T-helper 2 cell treated with Interferon-gamma antibody and Interleukin-4, amounts not matched to agents 5 μg/mL and 100 μg/mL, for 36 hours (primary cell): ENCODE measurements at regions not wholly inside any gene's neighbourhood (a gene's known extent, or its start where the extent isn't known, plus 50 kb on each side); places are given as distances from the start of the nearest gene placed in this dataset.

Source experiments
- DNase-seq: peaks from one replicate; pipeline ENCODE4 v3.0.0; 2021; ENCODE audit warnings: low spot score
- H3K27ac Mint-ChIP-seq: one replicate; pipeline ENCODE4 v1.8.0; 2021; ENCODE audit warnings: mild to moderate bottlenecking, mixed read lengths
- H3K27me3 Mint-ChIP-seq: one replicate; pipeline ENCODE4 v1.8.0; 2021; ENCODE audit warnings: low read depth, mixed read lengths
- H3K36me3 Mint-ChIP-seq: one replicate; pipeline ENCODE4 v1.8.0; 2021; ENCODE audit warnings: low read depth, mixed read lengths
- H3K4me1 Mint-ChIP-seq: one replicate; pipeline ENCODE4 v1.8.0; 2021; ENCODE audit warnings: low read depth, mixed read lengths
- H3K4me3 Mint-ChIP-seq: one replicate; pipeline ENCODE4 v1.8.0; 2022; ENCODE audit warnings: mild to moderate bottlenecking, moderate library complexity, mixed read lengths
- H3K9me3 Mint-ChIP-seq: one replicate; pipeline ENCODE4 v1.8.0; 2021; ENCODE audit warnings: mixed read lengths

DNA sequence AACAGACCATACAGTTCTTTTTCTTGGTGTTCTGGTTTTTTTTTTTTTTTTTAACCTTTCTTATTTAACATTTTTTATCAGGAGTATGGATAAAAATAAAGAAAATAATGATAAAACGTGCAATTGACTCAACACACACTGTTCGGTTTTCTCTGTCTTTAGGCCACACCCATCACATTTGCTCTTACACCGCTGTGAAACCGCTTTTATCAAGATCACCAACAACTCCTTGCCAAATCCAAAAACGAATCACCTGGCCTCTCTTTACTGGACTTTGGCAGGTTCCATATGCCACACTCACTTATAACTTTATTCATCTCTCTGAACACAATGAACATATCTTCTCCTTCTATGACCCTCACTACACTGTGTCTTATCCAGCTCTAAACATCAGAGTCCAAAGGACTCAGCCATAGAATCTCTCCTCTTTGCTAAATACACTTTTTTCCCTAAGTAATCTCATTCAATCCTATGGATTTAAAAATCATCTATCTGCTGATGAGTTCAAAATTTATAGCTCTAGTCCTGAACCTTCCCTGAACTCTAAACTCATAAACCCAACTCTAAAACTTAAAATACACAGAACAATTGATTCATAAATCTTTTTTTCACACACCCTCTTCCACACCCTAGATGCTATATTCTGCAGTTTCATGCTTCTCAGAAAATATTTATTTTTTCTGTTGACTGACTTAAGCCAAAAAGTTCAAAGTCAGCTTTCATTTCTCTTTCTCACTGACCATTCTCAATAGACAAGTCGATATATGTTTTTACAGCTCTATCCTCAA is 800.6 kb upstream of the SOX9 start:
- H3K9me3 Mint-ChIP-seq, result peaks cover 35% of the 10 kb centered on the region
- H3K27me3 Mint-ChIP-seq, result no peaks in the 10 kb centered on the region
- no peaks in the 10 kb centered on the region for H3K4me1 Mint-ChIP-seq
- H3K36me3 Mint-ChIP-seq, result no peaks in the 10 kb centered on the region
- H3K4me3 Mint-ChIP-seq, result no peak overlapping the region
- no peak overlapping the region for H3K27ac Mint-ChIP-seq
- DNase-seq, result no peak

DNA sequence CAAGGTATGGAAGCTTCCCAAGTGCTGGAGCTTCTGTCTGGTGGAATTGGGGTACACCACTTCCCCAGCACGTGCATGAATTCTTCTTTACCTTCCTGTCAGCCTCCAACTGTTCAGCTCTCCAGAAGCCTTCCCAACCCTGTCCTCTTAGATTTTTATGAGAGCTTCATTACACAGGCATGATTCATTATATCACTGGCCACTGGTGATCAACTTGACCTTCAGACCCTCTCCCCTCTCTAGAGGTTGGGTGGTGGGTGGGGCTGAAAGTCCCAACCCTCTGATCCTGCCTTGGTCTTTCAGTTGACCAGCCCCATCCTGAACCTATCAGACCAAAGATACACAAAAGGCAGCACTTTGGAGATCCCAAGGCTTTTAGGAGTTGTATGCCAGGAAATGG is 795.7 kb upstream of the SOX9 start:
- DNase-seq, result no peak
- peaks cover 27% of the 10 kb centered on the region for H3K9me3 Mint-ChIP-seq
- H3K36me3 Mint-ChIP-seq, result no peaks in the 10 kb centered on the region
- H3K27ac Mint-ChIP-seq, result no peak overlapping the region
- no peak overlapping the region for H3K4me3 Mint-ChIP-seq
- no peaks in the 10 kb centered on the region for H3K27me3 Mint-ChIP-seq
- no peaks in the 10 kb centered on the region for H3K4me1 Mint-ChIP-seq

DNA sequence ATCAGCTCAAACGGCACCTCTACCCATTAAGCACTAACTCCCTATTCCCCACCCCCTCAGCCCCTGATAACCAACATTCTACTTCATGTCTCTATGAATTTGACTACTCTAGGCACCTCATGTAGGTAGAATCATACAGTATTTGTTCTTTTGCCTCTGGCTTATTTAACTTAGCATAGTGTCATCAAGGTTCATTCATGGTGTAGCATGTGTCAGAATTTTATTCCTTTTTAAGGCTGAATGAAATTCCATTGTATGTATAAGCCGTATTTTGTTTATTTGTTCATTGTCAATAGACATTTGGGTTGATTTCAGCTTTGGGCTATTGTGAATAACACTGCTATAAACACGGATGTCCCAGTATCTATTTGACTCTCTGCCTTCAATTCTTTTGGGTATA is 794.9 kb upstream of the SOX9 start:
- no peak for DNase-seq
- H3K27me3 Mint-ChIP-seq, result no peaks in the 10 kb centered on the region
- H3K9me3 Mint-ChIP-seq, result peaks cover 20% of the 10 kb centered on the region
- H3K4me1 Mint-ChIP-seq, result no peaks in the 10 kb centered on the region
- no peak overlapping the region for H3K27ac Mint-ChIP-seq
- no peaks in the 10 kb centered on the region for H3K36me3 Mint-ChIP-seq
- H3K4me3 Mint-ChIP-seq, result no peak overlapping the region

DNA sequence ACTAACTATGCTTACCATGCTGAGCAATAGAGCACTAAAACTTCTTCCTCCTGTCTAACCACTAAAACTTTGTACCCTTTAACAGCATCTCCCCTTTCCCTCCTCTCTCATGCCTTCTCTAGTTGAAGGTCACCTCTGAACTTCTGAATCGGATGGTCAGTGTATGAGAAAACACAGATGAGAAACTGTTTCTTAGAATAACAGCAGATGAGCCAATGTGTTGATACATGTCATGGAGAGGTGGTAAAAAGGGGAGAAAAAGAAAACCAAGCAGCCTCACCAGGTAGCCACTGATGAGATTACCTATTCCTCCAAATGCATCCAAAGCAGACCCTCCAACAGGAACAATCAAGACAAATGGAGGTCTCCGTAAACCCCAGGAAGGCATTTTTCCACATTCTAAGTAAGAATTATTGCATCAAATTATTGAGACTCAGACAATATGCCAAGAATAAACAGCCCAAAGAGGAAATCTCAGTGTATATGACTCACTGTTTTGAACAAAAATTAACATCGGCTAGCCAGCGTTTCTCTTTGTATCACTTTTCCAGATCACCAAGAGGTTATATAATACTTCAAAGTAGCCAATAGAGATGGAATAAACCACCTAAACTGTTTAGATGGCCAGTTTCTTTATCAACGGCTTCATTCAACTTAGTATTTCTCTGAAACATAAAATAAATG is 793.3 kb upstream of the SOX9 start:
- H3K4me3 Mint-ChIP-seq, result no peak overlapping the region
- H3K27ac Mint-ChIP-seq, result no peak overlapping the region
- DNase-seq, result no peak
- no peaks in the 10 kb centered on the region for H3K27me3 Mint-ChIP-seq
- peaks cover 20% of the 10 kb centered on the region for H3K9me3 Mint-ChIP-seq
- no peaks in the 10 kb centered on the region for H3K36me3 Mint-ChIP-seq
- no peaks in the 10 kb centered on the region for H3K4me1 Mint-ChIP-seq

DNA sequence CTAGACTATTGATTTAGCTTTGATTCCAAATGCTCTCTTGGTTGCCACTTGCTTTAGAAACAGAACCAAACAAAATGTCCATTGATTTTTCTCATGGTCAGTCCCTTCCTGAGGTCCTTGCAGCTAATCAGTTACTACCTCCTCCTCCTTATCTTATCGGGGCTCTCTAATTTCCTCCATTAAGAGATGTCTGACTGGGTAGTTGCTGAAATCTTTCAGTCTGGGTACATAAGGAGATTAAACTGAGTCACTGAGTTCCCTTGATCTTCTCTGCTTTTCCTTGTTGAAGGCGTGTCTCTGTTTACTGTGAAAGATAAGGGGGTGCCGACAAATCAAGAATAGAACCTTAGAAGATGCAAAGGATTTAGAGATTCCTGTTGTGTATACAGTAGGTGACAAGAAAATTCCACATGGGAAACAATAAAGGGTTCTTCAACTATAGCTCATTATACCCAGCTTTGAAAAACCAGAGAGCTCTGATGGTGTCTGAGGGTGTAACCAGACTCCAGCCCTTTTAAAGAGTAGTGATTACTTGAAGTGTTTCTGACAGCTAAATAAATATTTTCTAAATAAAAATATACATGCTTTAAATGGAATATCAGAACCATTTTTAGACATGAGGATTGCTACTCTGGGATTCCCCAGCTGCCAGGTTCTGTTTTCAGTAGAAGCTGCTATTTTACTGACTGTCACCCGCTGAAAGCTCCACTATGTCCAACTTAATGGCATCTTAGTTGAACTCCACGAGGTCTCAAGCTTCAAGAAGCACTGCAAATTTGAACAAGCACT is 791.3 kb upstream of the SOX9 start:
- no peak overlapping the region for H3K4me3 Mint-ChIP-seq
- H3K27me3 Mint-ChIP-seq, result no peaks in the 10 kb centered on the region
- H3K9me3 Mint-ChIP-seq, result peaks cover 20% of the 10 kb centered on the region
- no peaks in the 10 kb centered on the region for H3K36me3 Mint-ChIP-seq
- H3K27ac Mint-ChIP-seq, result no peak overlapping the region
- no peak for DNase-seq
- no peaks in the 10 kb centered on the region for H3K4me1 Mint-ChIP-seq

DNA sequence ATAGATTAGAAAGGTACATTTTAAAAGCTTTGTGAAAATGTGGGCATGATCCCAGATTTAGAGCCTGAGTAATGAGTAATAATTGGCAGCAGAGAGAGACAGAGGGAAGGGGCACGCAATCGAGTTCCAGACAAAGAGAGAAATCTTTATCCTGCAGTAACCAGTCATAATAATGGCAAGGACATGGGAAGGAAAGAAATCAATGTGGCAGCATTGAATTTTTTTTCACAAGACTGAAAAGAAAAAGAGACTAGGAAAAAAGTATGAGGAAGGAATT is 790.8 kb upstream of the SOX9 start:
- no peak for DNase-seq
- Mint-ChIP-seq H3K27ac (no peak overlapping the region), H3K36me3 (no peaks in the 10 kb centered on the region), H3K9me3 (peaks cover 18% of the 10 kb centered on the region), H3K27me3 (no peaks in the 10 kb centered on the region), H3K4me3 (no peak overlapping the region), H3K4me1 (no peaks in the 10 kb centered on the region)

DNA sequence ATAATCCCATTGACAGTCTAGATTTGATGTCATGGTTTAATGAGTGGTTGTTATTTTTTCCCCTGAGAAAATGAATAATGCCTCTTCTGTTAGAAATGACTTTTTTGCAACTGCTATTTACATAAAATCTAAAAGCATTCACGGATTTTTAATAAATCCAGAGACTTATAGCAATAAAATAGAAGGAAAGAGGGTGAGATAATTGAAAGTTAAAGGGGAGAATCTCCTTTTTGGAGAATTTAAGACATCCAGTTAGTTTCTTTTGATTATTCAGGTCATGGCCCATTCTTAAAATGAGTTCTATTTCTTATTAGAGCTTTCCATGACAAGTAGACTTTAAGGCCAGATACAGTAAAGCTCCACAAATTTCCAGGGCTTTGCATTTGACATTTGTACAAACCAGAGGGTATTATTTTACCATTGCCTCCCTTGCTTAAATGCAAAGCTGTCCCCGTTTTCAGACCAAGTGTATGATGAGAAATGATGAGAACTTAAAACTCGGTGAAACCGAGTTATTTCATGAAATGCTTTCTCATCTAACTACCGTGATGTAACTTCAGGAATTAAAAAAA is 789.0 kb upstream of the SOX9 start:
- no peak overlapping the region for H3K4me3 Mint-ChIP-seq
- no peaks in the 10 kb centered on the region for H3K4me1 Mint-ChIP-seq
- H3K27me3 Mint-ChIP-seq, result no peaks in the 10 kb centered on the region
- no peak overlapping the region for H3K27ac Mint-ChIP-seq
- peaks cover 16% of the 10 kb centered on the region for H3K9me3 Mint-ChIP-seq
- DNase-seq, result no peak
- no peaks in the 10 kb centered on the region for H3K36me3 Mint-ChIP-seq

DNA sequence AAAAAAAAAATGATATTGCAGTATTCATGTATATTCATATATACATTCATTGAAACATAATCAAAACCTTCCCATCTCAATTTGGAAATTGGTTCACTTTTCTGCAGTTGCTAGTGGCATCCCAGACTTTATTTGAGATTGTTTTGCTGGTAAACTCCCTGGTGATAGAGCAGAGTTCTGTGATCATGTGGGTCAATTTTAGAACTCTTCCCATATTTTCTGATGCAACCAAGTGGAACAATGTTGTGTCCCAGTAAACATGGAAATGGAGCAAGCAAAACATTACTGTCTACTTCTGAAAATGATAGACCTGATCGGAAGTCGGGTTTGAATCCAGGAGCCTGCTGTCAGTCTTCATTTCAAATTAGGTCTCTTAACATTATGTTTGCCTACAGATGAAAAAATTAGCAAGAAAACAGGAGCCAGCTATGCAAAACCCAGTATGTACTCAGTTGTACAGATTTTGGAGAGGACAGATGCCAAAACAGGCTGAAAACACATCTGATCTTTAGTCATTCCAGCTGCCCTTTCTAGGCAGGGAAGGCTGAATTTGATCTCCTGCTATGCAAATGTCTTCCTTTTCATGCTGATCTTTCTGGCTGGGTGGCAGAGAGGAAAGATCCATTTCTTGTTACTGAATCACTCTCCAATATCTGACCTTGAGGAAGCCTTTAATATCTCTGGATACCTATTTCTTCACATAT is 786.6 kb upstream of the SOX9 start:
- H3K4me3 Mint-ChIP-seq, result no peak overlapping the region
- DNase-seq, result no peak
- H3K36me3 Mint-ChIP-seq, result no peaks in the 10 kb centered on the region
- peaks cover 20% of the 10 kb centered on the region for H3K9me3 Mint-ChIP-seq
- H3K27me3 Mint-ChIP-seq, result no peaks in the 10 kb centered on the region
- H3K27ac Mint-ChIP-seq, result no peak overlapping the region
- no peaks in the 10 kb centered on the region for H3K4me1 Mint-ChIP-seq

DNA sequence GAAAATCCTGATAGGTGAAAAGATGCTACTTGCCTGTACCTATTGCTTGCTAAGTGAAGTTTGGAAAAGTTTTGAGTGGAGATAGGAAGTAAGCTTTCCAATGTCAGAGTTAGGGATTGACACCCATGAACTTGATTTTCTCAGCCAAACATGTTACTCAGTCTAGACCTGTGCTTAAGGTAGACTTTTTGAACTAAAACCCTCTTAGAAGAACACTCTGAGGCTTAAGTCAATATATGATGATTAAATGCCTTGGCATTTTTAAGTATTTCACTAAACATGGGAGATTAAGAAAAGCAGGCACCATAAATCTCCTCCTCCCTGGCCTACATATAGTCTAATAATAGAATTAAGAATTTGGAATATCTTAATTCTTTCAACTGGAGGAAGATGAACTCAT is 785.6 kb upstream of the SOX9 start:
- no peak for DNase-seq
- H3K36me3 Mint-ChIP-seq, result no peaks in the 10 kb centered on the region
- no peak overlapping the region for H3K27ac Mint-ChIP-seq
- peaks cover 24% of the 10 kb centered on the region for H3K9me3 Mint-ChIP-seq
- no peak overlapping the region for H3K4me3 Mint-ChIP-seq
- no peaks in the 10 kb centered on the region for H3K27me3 Mint-ChIP-seq
- H3K4me1 Mint-ChIP-seq, result no peaks in the 10 kb centered on the region

DNA sequence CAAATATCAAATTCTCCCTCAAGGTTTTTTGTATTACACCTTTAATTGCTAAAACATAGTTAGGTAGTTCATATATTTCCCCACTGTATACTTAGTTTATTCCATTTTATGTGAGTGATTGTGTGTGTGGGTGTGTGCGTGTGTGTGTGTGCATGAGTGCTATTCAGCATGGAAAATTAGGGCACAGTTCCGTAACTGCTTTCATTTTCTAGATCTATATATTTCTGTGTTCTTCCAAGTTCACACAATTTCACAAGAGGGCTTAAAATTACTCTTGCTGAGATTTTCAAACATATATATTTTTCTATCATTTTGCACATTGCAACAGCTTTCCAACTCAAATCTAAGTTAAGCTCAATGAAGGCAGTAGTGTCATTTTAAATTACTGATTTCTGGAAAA is 782.9 kb upstream of the SOX9 start:
- Mint-ChIP-seq H3K9me3 (peaks cover 40% of the 10 kb centered on the region), H3K4me1 (no peaks in the 10 kb centered on the region), H3K27ac (no peak overlapping the region), H3K27me3 (no peaks in the 10 kb centered on the region), H3K4me3 (no peak overlapping the region), H3K36me3 (no peaks in the 10 kb centered on the region)
- DNase-seq, result no peak

DNA sequence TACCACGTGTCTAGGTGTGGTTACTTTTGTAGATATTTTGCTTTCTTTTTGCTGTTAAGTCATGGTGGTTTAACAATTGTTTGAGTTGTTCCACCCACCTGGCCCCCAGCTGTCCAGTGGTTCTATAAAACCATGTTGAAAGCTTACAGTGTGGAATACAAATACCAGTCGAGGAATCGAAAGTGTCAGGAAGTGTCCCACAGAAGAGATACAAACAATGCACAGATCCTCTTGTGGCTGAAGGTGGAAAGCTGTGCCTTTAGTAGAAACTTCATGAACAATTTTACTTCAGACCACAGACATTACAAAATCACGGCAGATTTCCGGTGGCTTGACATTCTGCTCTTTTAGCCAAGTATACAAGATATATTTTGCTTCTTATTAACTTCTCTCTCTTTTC is 782.4 kb upstream of the SOX9 start:
- no peak overlapping the region for H3K4me3 Mint-ChIP-seq
- H3K4me1 Mint-ChIP-seq, result no peaks in the 10 kb centered on the region
- peaks cover 42% of the 10 kb centered on the region for H3K9me3 Mint-ChIP-seq
- DNase-seq, result no peak
- H3K36me3 Mint-ChIP-seq, result no peaks in the 10 kb centered on the region
- H3K27me3 Mint-ChIP-seq, result no peaks in the 10 kb centered on the region
- H3K27ac Mint-ChIP-seq, result no peak overlapping the region

DNA sequence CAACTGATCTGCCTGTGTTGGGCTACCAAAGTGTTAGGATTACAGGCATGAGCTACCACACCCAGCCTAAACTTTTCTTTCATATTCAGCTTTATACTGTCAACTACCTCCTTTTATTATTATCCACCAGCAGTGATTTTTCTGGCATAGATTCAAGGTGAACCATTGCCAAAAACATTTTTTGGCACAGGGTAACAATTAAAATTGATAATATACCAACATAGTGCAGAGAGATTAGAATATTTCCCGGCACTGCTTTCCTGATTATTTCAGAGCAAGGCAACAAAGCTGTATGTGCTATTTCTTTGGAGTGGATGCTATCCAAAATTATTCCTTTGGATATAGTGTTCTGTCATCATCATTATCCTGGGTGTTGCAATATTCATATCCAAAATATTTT is 781.6 kb upstream of the SOX9 start:
- H3K36me3 Mint-ChIP-seq, result no peaks in the 10 kb centered on the region
- H3K4me1 Mint-ChIP-seq, result no peaks in the 10 kb centered on the region
- H3K9me3 Mint-ChIP-seq, result peaks cover 42% of the 10 kb centered on the region

DNA sequence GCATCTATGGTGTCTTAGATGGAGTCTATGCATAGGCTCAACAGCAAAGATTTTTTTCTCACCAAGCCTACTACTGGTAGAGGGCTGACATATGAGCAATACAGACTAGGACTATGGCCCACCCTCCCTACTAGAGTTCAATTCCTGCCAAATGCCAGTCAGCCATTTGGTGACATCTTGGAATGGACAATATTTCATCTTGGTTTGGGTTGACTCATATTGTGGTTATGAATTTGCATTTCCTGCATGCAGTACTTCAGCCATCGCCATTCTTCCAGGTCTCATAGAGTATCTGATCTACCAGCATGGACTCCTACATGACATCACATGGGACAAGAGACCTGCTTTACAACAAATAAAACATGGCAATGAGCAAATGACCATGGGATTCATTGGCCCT is 778.1 kb upstream of the SOX9 start:
- Mint-ChIP-seq H3K27me3 (no peaks in the 10 kb centered on the region), H3K9me3 (peaks cover 45% of the 10 kb centered on the region), H3K36me3 (no peaks in the 10 kb centered on the region), H3K4me3 (no peak overlapping the region), H3K4me1 (no peaks in the 10 kb centered on the region), H3K27ac (no peak overlapping the region)
- DNase-seq, result no peak

More for the DNA sequence above, 781.6 kb upstream of the SOX9 start:
- Mint-ChIP-seq H3K27ac (no peak overlapping the region), H3K27me3 (no peaks in the 10 kb centered on the region), H3K4me3 (no peak overlapping the region)
- no peak for DNase-seq
